A673 (cell line): ENCODE measurements at regions not wholly inside any gene's neighbourhood (a gene's known extent, or its start where the extent isn't known, plus 50 kb on each side); places are given as distances from the start of the nearest gene placed in this dataset.

Experiments
- BruUV-seq: library from RNA; stranded (reverse); fragments of 400-500 nt; replicated peaks from 2 replicates; lab custom pipeline; 2021; lab: Mats Ljungman, UMichigan
- CTCF ChIA-PET: fragments of 300-600 bp; sonication (Branson Sonifier 250); formaldehyde crosslinking; loops from one replicate; lab custom pipeline; 2022; ENCODE audit warnings: antibody characterized with exemption; lab: Charles Lee
- POLR2A ChIA-PET: fragments of 300-600 bp; sonication (Branson Sonifier 250); formaldehyde crosslinking; loops from one replicate; lab custom pipeline; 2022; ENCODE audit warnings: antibody characterized with exemption; ENCODE audit not compliant: low non-redundant PET; lab: Charles Lee
- DNase-seq: peaks from one replicate; pipeline ENCODE4 v3.0.0-alpha.2; 2015; ENCODE audit warnings: low spot score
- H3K27ac ChIP-seq: fragments of 200-600 bp; sonication (generic); 2 replicates; pipeline ENCODE4 v1.5.1; 2016; ENCODE audit warnings: mixed run types, low read depth, mild to moderate bottlenecking, mixed read lengths, antibody characterized with exemption, low read length; ENCODE audit not compliant: poor library complexity, severe bottlenecking
- H3K27me3 ChIP-seq: fragments of 200-600 bp; sonication (generic); replicated peaks from 2 replicates; pipeline ENCODE4 v1.6.1; 2017; ENCODE audit warnings: mixed run types, low read depth, mild to moderate bottlenecking, mixed read lengths, antibody characterized with exemption, low read length; ENCODE audit not compliant: insufficient read depth, poor library complexity
- H3K36me3 ChIP-seq: fragments of 200-600 bp; sonication (generic); 2 replicates; pipeline ENCODE4 v1.6.1; 2016; ENCODE audit warnings: mixed run types, mild to moderate bottlenecking, mixed read lengths, antibody characterized with exemption, low read length; ENCODE audit not compliant: insufficient read depth, poor library complexity, severe bottlenecking
- H3K4me1 ChIP-seq: fragments of 200-600 bp; sonication (generic); 2 replicates; pipeline ENCODE4 v1.6.1; 2017; ENCODE audit warnings: mixed run types, mild to moderate bottlenecking, mixed read lengths, antibody characterized with exemption, low read length; ENCODE audit not compliant: insufficient read depth, poor library complexity, severe bottlenecking
- H3K4me3 ChIP-seq: fragments of 200-600 bp; sonication (generic); 2 replicates; pipeline ENCODE4 v1.5.1; 2016; ENCODE audit warnings: low read depth, mixed run types, mild to moderate bottlenecking, mixed read lengths, low read length; ENCODE audit not compliant: poor library complexity, severe bottlenecking
- H3K9me3 ChIP-seq: fragments of 200-600 bp; sonication (generic); 2 replicates; pipeline ENCODE4 v1.6.1; 2016; ENCODE audit warnings: mixed run types, low read depth, mild to moderate bottlenecking, mixed read lengths, antibody characterized with exemption, low read length; ENCODE audit not compliant: poor library complexity, severe bottlenecking
- EZH2 ChIP-seq: fragments of 200-600 bp; sonication (generic); IDR thresholded peaks from 2 replicates; pipeline ENCODE4 v1.6.1; 2017; ENCODE audit warnings: borderline replicate concordance, low read depth, mild to moderate bottlenecking, mixed read lengths, antibody characterized with exemption, low read length; ENCODE audit not compliant: poor library complexity, severe bottlenecking
- intact Hi-C: fragments of 100-400 bp; cut with micrococcal nuclease; formaldehyde crosslinking; loops from one replicate; pipeline ENCODE4 v1.10.0; 2022; ENCODE audit not compliant: unreplicated experiment
- TF ChIP-seq, protein P1 (sequence below): fragments of 300-800, 200-600 bp; sonication (generic); conservative IDR thresholded peaks from 2 replicates; pipeline ENCODE4 v1.5.1; 2017; ENCODE audit warnings: low read depth, mild to moderate bottlenecking, antibody characterized with exemption, low read length, moderate library complexity, mixed read lengths

DNA sequence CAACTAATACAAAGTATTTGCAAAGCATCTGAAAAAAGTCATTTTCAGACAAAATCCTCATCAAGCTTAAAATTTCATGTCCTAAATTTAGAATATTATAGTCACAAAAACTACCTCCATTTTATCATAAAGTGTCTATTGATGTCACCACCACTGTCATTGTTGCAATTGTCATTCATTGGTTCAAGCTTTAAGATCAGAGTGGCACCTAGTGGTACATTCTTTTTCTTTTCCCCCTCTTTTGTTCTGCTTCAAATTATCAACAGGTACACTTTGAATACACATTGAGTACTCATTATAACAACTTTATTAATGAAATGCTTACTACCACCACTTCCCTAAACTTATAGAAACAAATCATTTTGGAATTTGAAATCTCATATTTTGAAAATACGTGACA lies 379.8 kb downstream of the SEC23A start:
- ChIA-PET CTCF (interaction anchor here (0.7 kb wide), 1 partner anchor 698 kb away, joined by 3 read pairs; no protein-coding TSS in a partner anchor), POLR2A (no interaction called here)
- no peaks in the 10 kb centered on the region for H3K9me3 ChIP-seq
- no peaks in the 10 kb centered on the region for H3K36me3 ChIP-seq
- intact Hi-C loops, result loop anchor here (2.0 to 5.0 kb wide), 4 partner anchors 144 to 821 kb away; no protein-coding TSS in a partner anchor
- BruUV-seq, result no TSS peak
- TF ChIP-seq EZH2, result no peak
- TF ChIP-seq, protein P1, sequence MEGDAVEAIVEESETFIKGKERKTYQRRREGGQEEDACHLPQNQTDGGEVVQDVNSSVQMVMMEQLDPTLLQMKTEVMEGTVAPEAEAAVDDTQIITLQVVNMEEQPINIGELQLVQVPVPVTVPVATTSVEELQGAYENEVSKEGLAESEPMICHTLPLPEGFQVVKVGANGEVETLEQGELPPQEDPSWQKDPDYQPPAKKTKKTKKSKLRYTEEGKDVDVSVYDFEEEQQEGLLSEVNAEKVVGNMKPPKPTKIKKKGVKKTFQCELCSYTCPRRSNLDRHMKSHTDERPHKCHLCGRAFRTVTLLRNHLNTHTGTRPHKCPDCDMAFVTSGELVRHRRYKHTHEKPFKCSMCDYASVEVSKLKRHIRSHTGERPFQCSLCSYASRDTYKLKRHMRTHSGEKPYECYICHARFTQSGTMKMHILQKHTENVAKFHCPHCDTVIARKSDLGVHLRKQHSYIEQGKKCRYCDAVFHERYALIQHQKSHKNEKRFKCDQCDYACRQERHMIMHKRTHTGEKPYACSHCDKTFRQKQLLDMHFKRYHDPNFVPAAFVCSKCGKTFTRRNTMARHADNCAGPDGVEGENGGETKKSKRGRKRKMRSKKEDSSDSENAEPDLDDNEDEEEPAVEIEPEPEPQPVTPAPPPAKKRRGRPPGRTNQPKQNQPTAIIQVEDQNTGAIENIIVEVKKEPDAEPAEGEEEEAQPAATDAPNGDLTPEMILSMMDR, result peak; percentile 41
- no peaks in the 10 kb centered on the region for H3K27me3 ChIP-seq
- no peak overlapping the region for H3K4me3 ChIP-seq
- H3K4me1 ChIP-seq, result no peaks in the 10 kb centered on the region
- DNase-seq, result peak; percentile 30
- no peak overlapping the region for H3K27ac ChIP-seq

DNA sequence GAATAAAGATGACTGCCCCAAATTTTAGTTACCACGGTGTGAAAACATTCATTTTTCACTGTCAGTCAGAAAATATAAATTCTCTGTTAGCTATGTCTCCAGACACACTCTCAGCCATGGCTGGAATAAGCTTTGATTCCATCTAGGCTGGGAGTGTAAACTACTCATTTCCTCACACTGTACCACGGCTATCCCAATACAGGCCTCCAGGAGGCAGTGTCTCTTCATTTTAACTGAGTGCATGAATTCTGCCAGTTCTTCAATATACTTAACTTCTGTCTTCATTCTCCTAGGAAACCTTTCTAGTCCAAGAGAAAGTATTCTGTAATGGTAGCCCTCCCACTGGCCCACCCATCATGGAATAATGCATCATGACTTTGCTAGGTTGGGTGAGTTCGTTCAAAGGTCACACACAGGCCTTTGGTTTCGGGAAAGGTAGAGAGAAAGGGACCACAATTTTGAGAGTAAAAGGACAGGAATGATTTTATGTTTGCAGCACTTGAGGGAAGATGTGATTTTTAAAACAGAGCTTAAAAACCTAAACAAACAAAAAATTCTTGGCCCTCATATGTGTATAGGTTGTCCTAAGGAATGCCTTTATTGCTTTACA lies 381.1 kb downstream of the SEC23A start:
- H3K27ac ChIP-seq, result no peak overlapping the region
- H3K9me3 ChIP-seq, result no peaks in the 10 kb centered on the region
- no TSS peak for BruUV-seq
- ChIA-PET CTCF (interaction anchor here (0.6 to 1.0 kb wide), 2 partner anchors 294 to 313 kb away, joined by 3 read pairs; no protein-coding TSS in a partner anchor), POLR2A (no interaction called here)
- intact Hi-C loops, result loop anchor here (2.0 to 5.0 kb wide), 4 partner anchors 145 to 820 kb away; no protein-coding TSS in a partner anchor
- H3K36me3 ChIP-seq, result no peaks in the 10 kb centered on the region
- peaks cover 7% of the 10 kb centered on the region for H3K4me1 ChIP-seq
- TF ChIP-seq, protein P1, result peak; percentile 90
- no peak for TF ChIP-seq EZH2
- no peak overlapping the region for H3K4me3 ChIP-seq
- peak; percentile 77 for DNase-seq
- H3K27me3 ChIP-seq, result no peaks in the 10 kb centered on the region

DNA sequence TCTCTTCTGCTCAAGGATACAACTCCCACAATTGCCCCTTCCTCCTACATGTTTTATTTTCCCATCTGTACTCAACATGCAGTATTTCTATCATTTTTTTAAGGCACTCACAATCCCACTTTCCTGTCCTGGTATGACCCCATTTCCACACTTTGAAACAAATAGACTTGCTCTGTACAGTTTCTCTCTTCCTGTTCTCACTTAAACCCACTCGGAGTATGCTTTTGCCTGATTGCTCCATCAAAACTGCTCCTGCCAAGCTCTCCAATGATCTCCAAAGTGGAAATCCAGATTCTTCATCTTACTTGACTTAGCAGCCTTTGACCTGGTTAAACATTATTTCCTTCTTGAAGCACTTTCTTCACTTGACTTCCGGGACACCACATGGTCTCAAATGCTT lies 384.5 kb downstream of the SEC23A start:
- Histone ChIP-seq H3K9me3 (no peaks in the 10 kb centered on the region), H3K4me1 (peaks cover 7% of the 10 kb centered on the region), H3K4me3 (no peak overlapping the region), H3K36me3 (no peaks in the 10 kb centered on the region), H3K27ac (no peak overlapping the region), H3K27me3 (no peaks in the 10 kb centered on the region)
- DNase-seq, result no peak
- BruUV-seq, result no TSS peak
- ChIA-PET POLR2A (no interaction called here), CTCF (no interaction called here)
- intact Hi-C loops, result no loop called here
- TF ChIP-seq, protein P1, result no peak
- TF ChIP-seq EZH2, result no peak
